HEK293T (cell line): ENCODE measurements at regions not wholly inside any gene's neighbourhood (a gene's known extent, or its start where the extent isn't known, plus 50 kb on each side); places are given as distances from the start of the nearest gene placed in this dataset.

ENCODE experiments used
- CTCF ChIA-PET: fragments of 350-600 bp; formaldehyde crosslinking; extraction: SDS; loops from one replicate; lab custom pipeline; 2021; ENCODE audit warnings: antibody characterized with exemption, inconsistent platforms; lab: Yijun Ruan, JAX
- POLR2A ChIA-PET: fragments of 350-600 bp; formaldehyde crosslinking; extraction: SDS; loops from one replicate; lab custom pipeline; 2020; ENCODE audit warnings: antibody characterized with exemption, inconsistent platforms; lab: Yijun Ruan, JAX
- DNase-seq: peaks from one replicate; pipeline ENCODE4 v3.0.0; 2012; ENCODE audit warnings: mixed read lengths; ENCODE audit errors: extremely low spot score
- ARNT ChIP-seq: fragments of 450-650 bp; IDR thresholded peaks from 2 replicates; pipeline ENCODE4 v1.6.1; 2017; ENCODE audit warnings: mild to moderate bottlenecking
- BHLHE40 ChIP-seq: fragments of 450-650 bp; IDR thresholded peaks from 2 replicates; pipeline ENCODE4 v1.6.1; 2016; ENCODE audit warnings: mild to moderate bottlenecking, moderate library complexity, borderline replicate concordance
- CTBP1 ChIP-seq: fragments of 450-650 bp; IDR thresholded peaks from 2 replicates; pipeline ENCODE4 v1.6.1; 2016; ENCODE audit warnings: borderline replicate concordance
- ELF4 ChIP-seq: fragments of 450-650 bp; IDR thresholded peaks from 2 replicates; pipeline ENCODE4 v1.6.1; 2017; ENCODE audit warnings: antibody characterized with exemption
- FOXA1 ChIP-seq: fragments of 450-650 bp; IDR thresholded peaks from 2 replicates; pipeline ENCODE4 v1.6.1; 2016; ENCODE audit warnings: mild to moderate bottlenecking
- FOXK2 ChIP-seq: fragments of 450-650 bp; IDR thresholded peaks from 2 replicates; pipeline ENCODE4 v1.6.1; 2016; ENCODE audit warnings: mild to moderate bottlenecking
- FOXM1 ChIP-seq: fragments of 450-650 bp; IDR thresholded peaks from 2 replicates; pipeline ENCODE4 v1.6.1; 2017; ENCODE audit warnings: mild to moderate bottlenecking, borderline replicate concordance
- HDGF ChIP-seq: fragments of 450-650 bp; IDR thresholded peaks from 2 replicates; pipeline ENCODE4 v1.6.1; 2017; ENCODE audit warnings: antibody characterized with exemption, borderline replicate concordance
- L3MBTL2 ChIP-seq: fragments of 450-650 bp; conservative IDR thresholded peaks from 2 replicates; pipeline ENCODE4 v1.6.1; 2016; ENCODE audit warnings: mild to moderate bottlenecking
- LEF1 ChIP-seq: fragments of 450-650 bp; IDR thresholded peaks from 2 replicates; pipeline ENCODE4 v1.6.1; 2017; ENCODE audit warnings: mild to moderate bottlenecking, borderline replicate concordance
- NFRKB ChIP-seq: fragments of 450-650 bp; IDR thresholded peaks from 2 replicates; pipeline ENCODE4 v1.6.1; 2016; ENCODE audit warnings: mild to moderate bottlenecking, moderate library complexity
- SP1 ChIP-seq: fragments of 450-650 bp; IDR thresholded peaks from 2 replicates; pipeline ENCODE4 v1.6.1; 2017
- SUZ12 ChIP-seq: fragments of 450-650 bp; IDR thresholded peaks from 2 replicates; pipeline ENCODE4 v1.6.1; 2016; ENCODE audit warnings: mild to moderate bottlenecking
- TARDBP ChIP-seq: fragments of 450-650 bp; IDR thresholded peaks from 2 replicates; pipeline ENCODE4 v1.6.1; 2016
- ZNF384 ChIP-seq: fragments of 450-650 bp; IDR thresholded peaks from 2 replicates; pipeline ENCODE4 v1.6.1; 2016
- TF ChIP-seq, protein P1 (sequence below): fragments of 450-650 bp; IDR thresholded peaks from 2 replicates; pipeline ENCODE4 v1.6.1; 2016

DNA sequence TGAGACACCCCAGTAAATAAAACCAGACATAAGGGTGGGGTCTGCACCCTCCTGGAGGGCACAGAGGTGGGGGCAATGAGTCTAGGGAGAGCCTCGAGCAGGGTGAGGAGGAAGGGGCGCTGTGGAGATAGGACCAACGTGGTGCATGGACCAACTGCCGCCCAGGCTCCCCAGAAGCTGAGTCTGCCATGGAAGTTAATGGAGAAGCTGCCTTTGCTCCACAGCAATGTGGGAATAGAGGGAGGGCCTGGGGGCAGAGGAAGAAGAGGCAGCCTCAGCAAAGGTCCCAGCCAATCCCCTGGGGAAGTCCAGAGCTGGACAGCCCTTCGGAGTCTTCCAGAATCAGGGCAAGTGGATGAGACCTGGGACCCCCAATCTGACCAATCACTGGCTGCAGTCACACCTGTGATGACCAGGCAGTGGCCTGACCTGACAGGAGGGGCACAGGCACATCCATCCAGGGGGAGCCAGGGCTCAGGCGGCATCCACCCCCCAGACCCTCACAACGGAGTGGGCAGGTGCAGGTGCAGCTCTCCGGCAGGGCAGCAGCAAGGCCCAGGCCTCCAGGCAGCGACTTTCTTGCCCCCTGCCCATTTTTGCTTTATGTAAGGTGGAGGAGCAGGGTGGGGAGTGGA is 242.2 kb upstream of the PPP2R2D start:
- no peak for DNase-seq
- ChIA-PET POLR2A (no interaction called here), CTCF (interaction anchor here (0.5 kb wide), 1 partner anchor 228 kb away, joined by 3 read pairs; no protein-coding TSS in a partner anchor)
- TF ChIP-seq ELF4 (no peak), TARDBP (no peak), NFRKB (no peak), LEF1 (no peak), ZNF384 (no peak), L3MBTL2 (no peak), ARNT (no peak), SP1 (no peak), FOXA1 (no peak), FOXK2 (no peak), BHLHE40 (no peak), FOXM1 (no peak), CTBP1 (no peak), HDGF (no peak), SUZ12 (no peak)
- TF ChIP-seq, protein P1, sequence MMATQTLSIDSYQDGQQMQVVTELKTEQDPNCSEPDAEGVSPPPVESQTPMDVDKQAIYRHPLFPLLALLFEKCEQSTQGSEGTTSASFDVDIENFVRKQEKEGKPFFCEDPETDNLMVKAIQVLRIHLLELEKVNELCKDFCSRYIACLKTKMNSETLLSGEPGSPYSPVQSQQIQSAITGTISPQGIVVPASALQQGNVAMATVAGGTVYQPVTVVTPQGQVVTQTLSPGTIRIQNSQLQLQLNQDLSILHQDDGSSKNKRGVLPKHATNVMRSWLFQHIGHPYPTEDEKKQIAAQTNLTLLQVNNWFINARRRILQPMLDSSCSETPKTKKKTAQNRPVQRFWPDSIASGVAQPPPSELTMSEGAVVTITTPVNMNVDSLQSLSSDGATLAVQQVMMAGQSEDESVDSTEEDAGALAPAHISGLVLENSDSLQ, result no peak

DNA sequence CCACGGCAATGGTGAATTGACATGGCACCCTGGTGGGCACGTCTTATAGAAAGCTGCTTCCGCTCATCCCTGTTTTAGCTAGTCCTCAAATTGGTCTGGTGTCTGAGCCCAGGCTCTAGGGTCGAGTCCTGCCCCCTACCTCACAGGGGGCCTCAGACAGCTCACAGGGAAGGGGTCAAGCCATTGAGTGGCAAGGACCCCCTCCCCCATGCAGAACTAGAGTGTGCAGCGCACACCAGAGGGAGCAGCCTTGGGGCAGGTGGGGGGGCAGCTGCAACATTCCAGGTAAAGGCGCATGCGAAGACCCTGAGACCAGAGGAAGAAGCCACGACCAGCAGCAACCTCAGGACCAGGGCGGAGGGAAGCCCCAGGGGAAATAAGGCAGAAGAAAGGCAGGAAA is 240.4 kb upstream of the PPP2R2D start:
- TF ChIP-seq LEF1 (no peak), BHLHE40 (no peak), NFRKB (no peak), HDGF (no peak), FOXM1 (no peak), ELF4 (no peak), FOXK2 (no peak), TARDBP (no peak)
- POLR2A ChIA-PET, result no interaction called here
- no peak for DNase-seq
- CTCF ChIA-PET, result no interaction called here

DNA sequence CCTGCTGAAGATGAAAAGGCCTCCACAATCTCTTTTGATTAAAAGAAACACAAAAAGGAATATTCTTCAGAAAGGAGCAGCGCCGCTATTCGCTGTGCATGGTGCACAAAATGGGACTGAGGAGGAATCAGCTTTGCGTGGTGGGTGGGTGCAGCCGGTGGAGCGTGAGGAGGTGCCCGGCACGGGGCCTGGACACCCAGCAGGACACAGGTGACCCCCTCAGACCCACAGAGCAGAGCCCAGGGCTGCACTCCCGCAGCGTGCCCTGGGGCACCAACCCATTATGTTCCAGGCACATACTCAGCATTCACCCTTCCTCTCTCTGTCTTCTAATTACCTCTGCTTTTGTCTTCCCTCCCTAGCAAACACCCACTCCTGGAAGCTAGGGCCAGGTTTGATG is 238.0 kb upstream of the PPP2R2D start:
- TF ChIP-seq ELF4 (no peak), L3MBTL2 (no peak), FOXA1 (no peak), SP1 (no peak), ZNF384 (no peak)
- TF ChIP-seq, protein P1, result no peak
- no peak for DNase-seq
- ChIA-PET CTCF (no interaction called here), POLR2A (no interaction called here)

DNA sequence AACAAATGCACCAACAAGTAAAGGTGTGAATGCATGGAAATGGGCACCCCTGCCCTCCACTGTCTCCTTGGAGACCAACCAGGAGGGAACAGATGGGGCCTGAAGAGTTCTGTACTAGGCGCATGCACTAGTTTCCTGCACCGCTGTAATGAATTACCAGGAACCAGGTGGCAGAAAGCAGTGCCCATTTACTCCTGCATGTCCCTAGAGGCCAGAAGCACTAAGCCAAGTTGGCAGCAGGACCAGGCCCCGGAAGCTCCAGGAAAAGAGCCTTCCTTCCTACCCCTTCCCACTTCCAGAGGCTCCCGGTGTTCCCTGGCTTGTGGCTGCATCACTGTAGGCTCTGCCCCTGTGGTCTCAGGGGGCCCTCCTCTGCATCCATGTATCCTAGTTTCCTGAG is 237.5 kb upstream of the PPP2R2D start:
- ChIA-PET CTCF (no interaction called here), POLR2A (no interaction called here)
- TF ChIP-seq ZNF384 (no peak), HDGF (no peak), FOXA1 (no peak), FOXK2 (no peak), ELF4 (no peak), CTBP1 (no peak), ARNT (no peak), L3MBTL2 (no peak), FOXM1 (no peak), SUZ12 (no peak)
- TF ChIP-seq, protein P1, result no peak
- no peak for DNase-seq

DNA sequence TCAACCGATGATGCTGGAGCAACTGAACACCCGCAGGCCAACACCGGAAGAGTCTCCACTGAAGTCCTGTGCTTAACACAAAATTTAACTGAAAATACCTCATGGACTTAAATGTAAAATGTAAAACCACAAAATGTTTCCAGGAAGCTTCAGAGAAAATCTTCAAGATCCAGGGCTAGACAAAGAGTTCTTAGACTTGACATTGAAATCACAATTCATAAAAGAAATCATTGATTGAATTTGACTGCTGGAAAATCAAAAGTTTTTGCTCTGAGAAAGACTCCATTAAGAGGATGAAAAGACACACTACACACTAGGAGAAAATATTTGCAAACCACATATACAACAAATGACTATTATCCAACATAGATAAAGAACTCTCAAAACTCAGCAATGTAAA is 234.7 kb upstream of the PPP2R2D start:
- DNase-seq, result no peak
- POLR2A ChIA-PET, result no interaction called here
- no peak for TF ChIP-seq SUZ12
- TF ChIP-seq FOXK2, result no peak
- no peak for TF ChIP-seq ZNF384
- CTCF ChIA-PET, result no interaction called here

DNA sequence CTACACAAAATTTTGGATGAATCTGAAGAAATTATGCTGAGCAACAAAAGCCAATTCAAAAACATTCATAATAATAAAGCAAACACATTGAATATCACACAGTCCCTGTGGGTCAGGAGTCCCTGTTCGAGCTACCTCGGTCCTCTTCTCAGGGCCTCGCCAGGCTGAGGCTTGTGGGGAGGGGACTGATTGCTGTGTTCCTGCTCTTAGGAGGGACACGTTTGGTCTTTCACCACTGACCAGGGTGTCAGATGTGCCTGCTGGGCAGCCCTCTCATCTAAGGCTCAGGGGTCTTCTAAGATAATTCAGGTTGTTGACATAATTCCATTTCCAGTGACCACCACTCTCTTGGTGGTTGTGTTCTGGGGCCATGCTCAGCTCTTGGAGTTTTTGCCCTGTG is 233.8 kb upstream of the PPP2R2D start:
- DNase-seq, result no peak
- ChIA-PET POLR2A (no interaction called here), CTCF (no interaction called here)
- TF ChIP-seq SP1 (no peak), BHLHE40 (no peak)

DNA sequence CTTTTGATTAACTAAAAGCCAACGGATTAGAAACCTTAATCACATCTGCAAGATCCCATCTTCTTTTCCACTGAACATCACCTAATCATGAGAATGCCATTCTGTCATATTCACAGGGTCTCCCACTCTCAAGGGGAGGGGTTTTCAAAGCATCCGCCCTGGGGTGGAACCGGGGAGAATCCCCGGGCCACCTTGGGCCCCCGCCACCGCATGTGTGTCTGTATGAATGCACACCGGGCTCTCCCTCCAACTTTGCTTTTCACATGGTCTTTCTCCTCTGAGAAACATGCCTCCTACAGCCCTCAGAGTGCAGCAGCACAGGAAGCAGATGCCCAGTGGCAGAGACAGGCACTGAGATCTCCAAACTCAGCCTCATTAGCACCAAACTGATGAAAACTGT is 233.2 kb upstream of the PPP2R2D start:
- POLR2A ChIA-PET, result no interaction called here

More for the DNA sequence above, 233.2 kb upstream of the PPP2R2D start:
- CTCF ChIA-PET, result no interaction called here
- DNase-seq, result no peak
- TF ChIP-seq LEF1 (no peak), TARDBP (no peak), CTBP1 (no peak), FOXK2 (no peak), SP1 (no peak), L3MBTL2 (no peak), FOXM1 (no peak)
- TF ChIP-seq, protein P1, result no peak
